ENCODE measurements at regions not wholly inside any gene's neighbourhood (a gene's known extent, or its start where the extent isn't known, plus 50 kb on each side); places are given as distances from the start of the nearest gene placed in this dataset.

GRCh38 chr4:24248674-24249630 lies 335.4 kb downstream of the DHX15 start:
- H3K27ac ChIP-seq = peak overlapping the region in 1 of 2 donors; percentile 25

GRCh38 chr4:24245491-24245820 lies 338.9 kb downstream of the DHX15 start:
- ATAC-seq (ENCODE audit: insufficient number of reproducible peaks, low FRiP score, low read depth) (no peak), DNase-seq (ENCODE audit: low spot score) (no peak)
- no peak overlapping the region for H3K27ac ChIP-seq
- peaks cover 0 to 6% of the 10 kb centered on the region in 2 donors for H3K4me1 ChIP-seq (ENCODE audit: control insufficient read depth in 1 of 2, low read depth in 2 of 2)
- no peaks in the 10 kb centered on the region for H3K9me3 ChIP-seq
- H3K27me3 ChIP-seq (replicated peaks; ENCODE audit: insufficient read depth) = no peaks in the 10 kb centered on the region
- H3K36me3 ChIP-seq = no peaks in the 10 kb centered on the region
- no peak for TF ChIP-seq CTCF (IDR thresholded peaks at IDR 0.05)
- no peak overlapping the region for H3K4me3 ChIP-seq

More at GRCh38 chr4:24248674-24249630, 335.4 kb downstream of the DHX15 start:
- Histone ChIP-seq H3K4me1 (ENCODE audit: control insufficient read depth in 1 of 2, low read depth in 2 of 2) (peaks cover 0 to 6% of the 10 kb centered on the region in 2 donors), H3K27me3 (replicated peaks; ENCODE audit: insufficient read depth) (no peaks in the 10 kb centered on the region), H3K9me3 (no peaks in the 10 kb centered on the region), H3K36me3 (no peaks in the 10 kb centered on the region), H3K4me3 (peak overlapping the region; percentile 50)
- DNase-seq (ENCODE audit: low spot score) (no peak), ATAC-seq (ENCODE audit: insufficient number of reproducible peaks, low FRiP score, low read depth) (peak; percentile 64)
- TF ChIP-seq CTCF (IDR thresholded peaks at IDR 0.05) = no peak

GRCh38 chr4:24244663-24245490 lies 339.5 kb downstream of the DHX15 start:
- no peak for TF ChIP-seq CTCF (IDR thresholded peaks at IDR 0.05)
- H3K36me3 ChIP-seq = no peaks in the 10 kb centered on the region
- ATAC-seq (ENCODE audit: insufficient number of reproducible peaks, low FRiP score, low read depth) (no peak), DNase-seq (ENCODE audit: low spot score) (no peak)
- no peak overlapping the region for H3K27ac ChIP-seq
- no peak overlapping the region for H3K4me3 ChIP-seq
- no peaks in the 10 kb centered on the region for H3K9me3 ChIP-seq
- H3K27me3 ChIP-seq (replicated peaks; ENCODE audit: insufficient read depth) = no peaks in the 10 kb centered on the region
- H3K4me1 ChIP-seq (ENCODE audit: control insufficient read depth in 1 of 2, low read depth in 2 of 2) = peaks cover 0 to 6% of the 10 kb centered on the region in 2 donors

GRCh38 chr4:24243641-24244040 lies 340.7 kb downstream of the DHX15 start:
- H3K4me3 ChIP-seq = no peak overlapping the region
- no peaks in the 10 kb centered on the region for H3K9me3 ChIP-seq
- H3K27me3 ChIP-seq (replicated peaks; ENCODE audit: insufficient read depth) = no peaks in the 10 kb centered on the region
- H3K36me3 ChIP-seq = no peaks in the 10 kb centered on the region
- no peak for ATAC-seq (ENCODE audit: insufficient number of reproducible peaks, low FRiP score, low read depth)
- no peak for DNase-seq (ENCODE audit: low spot score)
- H3K4me1 ChIP-seq (ENCODE audit: control insufficient read depth in 1 of 2, low read depth in 2 of 2) = peaks cover 0 to 3% of the 10 kb centered on the region in 2 donors
- no peak overlapping the region for H3K27ac ChIP-seq
- no peak for TF ChIP-seq CTCF (IDR thresholded peaks at IDR 0.05)

GRCh38 chr4:24241511-24241910 lies 342.8 kb downstream of the DHX15 start:
- TF ChIP-seq CTCF (IDR thresholded peaks at IDR 0.05) = no peak
- H3K9me3 ChIP-seq = no peaks in the 10 kb centered on the region
- H3K27ac ChIP-seq = no peak overlapping the region
- no peaks in the 10 kb centered on the region for H3K36me3 ChIP-seq
- no peaks in the 10 kb centered on the region for H3K4me1 ChIP-seq (ENCODE audit: control insufficient read depth in 1 of 2, low read depth in 2 of 2)
- ATAC-seq (ENCODE audit: insufficient number of reproducible peaks, low FRiP score, low read depth) = no peak
- no peak overlapping the region for H3K4me3 ChIP-seq
- H3K27me3 ChIP-seq (replicated peaks; ENCODE audit: insufficient read depth) = no peaks in the 10 kb centered on the region
- DNase-seq (ENCODE audit: low spot score) = no peak

All from thoracic aorta (tissue), 2 donors.